GM23248 (cell line): ENCODE measurements at regions not wholly inside any gene's neighbourhood (a gene's known extent, or its start where the extent isn't known, plus 50 kb on each side); places are given as distances from the start of the nearest gene placed in this dataset.
A peak's percentile ranks its signal among the peaks of the same experiment; 100 is the strongest.

Source experiments
- DNase-seq: peaks from one replicate; pipeline ENCODE4 v3.0.0-alpha.2; 2015
- H2AFZ ChIP-seq: fragments of 200-600 bp; sonication (generic); 2 replicates; pipeline ENCODE4 v1.6.1; 2016; ENCODE audit warnings: antibody characterized with exemption
- H3F3A ChIP-seq: fragments of 200-600 bp; sonication (generic); 2 replicates; pipeline ENCODE4 v1.6.1; 2016; ENCODE audit warnings: mild to moderate bottlenecking, antibody characterized with exemption, mixed run types; ENCODE audit not compliant: insufficient read depth
- H3K27ac ChIP-seq: fragments of 200-600 bp; sonication (generic); 2 replicates; pipeline ENCODE4 v1.5.1; 2016; ENCODE audit warnings: mild to moderate bottlenecking
- H3K27me3 ChIP-seq: fragments of 200-600 bp; sonication (generic); replicated peaks from 2 replicates; pipeline ENCODE4 v1.6.1; 2016; ENCODE audit warnings: mild to moderate bottlenecking; ENCODE audit not compliant: insufficient read depth
- H3K36me3 ChIP-seq: fragments of 200-600 bp; sonication (generic); 2 replicates; pipeline ENCODE4 v1.6.1; 2016; ENCODE audit warnings: low read depth, mild to moderate bottlenecking
- H3K4me1 ChIP-seq: fragments of 200-600 bp; sonication (generic); 2 replicates; pipeline ENCODE4 v1.6.1; 2016; ENCODE audit warnings: mild to moderate bottlenecking; ENCODE audit not compliant: insufficient read depth
- H3K4me2 ChIP-seq: fragments of 200-600 bp; sonication (generic); one replicate; pipeline ENCODE4 v1.6.1; 2016; ENCODE audit warnings: mild to moderate bottlenecking; ENCODE audit not compliant: unreplicated experiment
- H3K4me3 ChIP-seq: fragments of 200-600 bp; sonication (generic); 2 replicates; pipeline ENCODE4 v1.5.1; 2016; ENCODE audit warnings: mild to moderate bottlenecking
- H3K79me2 ChIP-seq: fragments of 200-600 bp; sonication (generic); 2 replicates; pipeline ENCODE4 v1.6.1; 2016; ENCODE audit warnings: mild to moderate bottlenecking; ENCODE audit not compliant: insufficient read depth
- H3K9ac ChIP-seq: fragments of 200-600 bp; sonication (generic); 2 replicates; pipeline ENCODE4 v1.6.1; 2016; ENCODE audit warnings: mild to moderate bottlenecking
- H3K9me2 ChIP-seq: fragments of 200-600 bp; sonication (generic); 2 replicates; pipeline ENCODE4 v1.6.1; 2016; ENCODE audit warnings: mixed run types, mild to moderate bottlenecking, moderate library complexity; ENCODE audit not compliant: insufficient read depth
- H3K9me3 ChIP-seq: fragments of 200-600 bp; sonication (generic); one replicate; pipeline ENCODE4 v1.6.1; 2017; ENCODE audit warnings: low read depth
- H4K20me1 ChIP-seq: fragments of 200-600 bp; sonication (generic); 2 replicates; pipeline ENCODE4 v1.6.0; 2016; ENCODE audit not compliant: insufficient read depth
- EZH2 ChIP-seq: fragments of 200-600 bp; sonication (generic); IDR thresholded peaks from 2 replicates; pipeline ENCODE4 v1.6.1; 2018; ENCODE audit warnings: antibody characterized with exemption, mild to moderate bottlenecking; ENCODE audit not compliant: insufficient read depth, poor library complexity, severe bottlenecking
- EZH2phosphoT487 ChIP-seq: fragments of 200-600 bp; sonication (generic); IDR thresholded peaks from 2 replicates; pipeline ENCODE4 v1.6.1; 2018; ENCODE audit warnings: antibody characterized with exemption, moderate library complexity, mild to moderate bottlenecking, low read depth; ENCODE audit not compliant: insufficient read depth
- WGBS, 2 experiments: methylation state at CpG; one replicate each; pipeline ENCODE4 v1.1.6; 2015 to 2017; ENCODE audit warnings: low lambda C conversion rate in 2 of 2, low coverage in 1 of 2; ENCODE audit errors: missing lambda C conversion rate in 2 of 2; 5-methylcytosine and 5-hydroxymethylcytosine counted together
- in situ Hi-C: fragments of 300-500 bp; cut with MboI; formaldehyde crosslinking; loops from 2 replicates; pipeline ENCODE4 v1.15.0; 2020

GRCh38 chr13:90315061-90315460, 1032.4 kb upstream of the MIR17HG start:
- DNase-seq, result no peak
- H3K79me2 ChIP-seq, result no peaks in the 10 kb centered on the region
- H3F3A ChIP-seq, result no peaks in the 10 kb centered on the region
- in situ Hi-C loops, result no loop called here
- H3K27ac ChIP-seq, result no peak overlapping the region
- no peaks in the 10 kb centered on the region for H3K36me3 ChIP-seq
- no peak overlapping the region for H3K4me2 ChIP-seq
- H3K9me3 ChIP-seq, result no peaks in the 10 kb centered on the region
- WGBS, 2 experiments, result 63 to 82% methylated on average over 2 of the region's 2 CpGs
- no peak for TF ChIP-seq EZH2
- no peak for TF ChIP-seq EZH2phosphoT487
- H3K9ac ChIP-seq, result no peak overlapping the region
- H3K4me1 ChIP-seq, result no peaks in the 10 kb centered on the region
- H3K9me2 ChIP-seq, result no peaks in the 10 kb centered on the region; the same call in 1 of the 2 replicates
- H3K4me3 ChIP-seq, result no peak overlapping the region
- no peaks in the 10 kb centered on the region for H3K27me3 ChIP-seq
- no peaks in the 10 kb centered on the region for H4K20me1 ChIP-seq
- H2AFZ ChIP-seq, result no peak overlapping the region

DNA sequence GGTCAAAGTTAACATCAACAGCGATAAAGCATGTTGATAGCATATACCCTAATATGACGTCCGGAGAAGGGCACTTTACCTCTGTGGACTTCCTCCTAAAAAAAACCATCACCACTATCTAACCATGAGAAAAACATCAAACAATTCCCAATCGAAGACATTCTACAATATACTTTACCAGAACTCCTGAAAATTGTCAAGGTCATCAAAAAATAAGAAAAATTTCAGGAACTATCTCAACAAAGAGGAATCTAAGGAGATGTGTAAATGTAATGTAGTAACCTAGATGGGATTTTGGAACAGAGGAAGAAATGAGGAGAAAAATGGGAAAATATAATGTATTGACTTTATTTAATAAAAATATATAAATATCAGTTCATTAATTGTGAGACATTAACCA, 1026.8 kb upstream of the MIR17HG start:
- Histone ChIP-seq H3K9me2 (no peaks in the 10 kb centered on the region), H3K4me1 (no peaks in the 10 kb centered on the region), H3F3A (no peaks in the 10 kb centered on the region), H3K9me3 (no peaks in the 10 kb centered on the region), H3K27ac (no peak overlapping the region), H3K4me2 (no peak overlapping the region), H3K36me3 (no peaks in the 10 kb centered on the region), H3K79me2 (no peaks in the 10 kb centered on the region), H3K9ac (no peak overlapping the region), H4K20me1 (no peaks in the 10 kb centered on the region), H2AFZ (no peak overlapping the region), H3K4me3 (no peak overlapping the region), H3K27me3 (no peaks in the 10 kb centered on the region)
- in situ Hi-C loops, result no loop called here
- DNase-seq, result no peak
- 79 to 81% methylated on average over 4 of the region's 4 CpGs for WGBS, 2 experiments
- TF ChIP-seq EZH2phosphoT487, result no peak
- TF ChIP-seq EZH2, result no peak

DNA sequence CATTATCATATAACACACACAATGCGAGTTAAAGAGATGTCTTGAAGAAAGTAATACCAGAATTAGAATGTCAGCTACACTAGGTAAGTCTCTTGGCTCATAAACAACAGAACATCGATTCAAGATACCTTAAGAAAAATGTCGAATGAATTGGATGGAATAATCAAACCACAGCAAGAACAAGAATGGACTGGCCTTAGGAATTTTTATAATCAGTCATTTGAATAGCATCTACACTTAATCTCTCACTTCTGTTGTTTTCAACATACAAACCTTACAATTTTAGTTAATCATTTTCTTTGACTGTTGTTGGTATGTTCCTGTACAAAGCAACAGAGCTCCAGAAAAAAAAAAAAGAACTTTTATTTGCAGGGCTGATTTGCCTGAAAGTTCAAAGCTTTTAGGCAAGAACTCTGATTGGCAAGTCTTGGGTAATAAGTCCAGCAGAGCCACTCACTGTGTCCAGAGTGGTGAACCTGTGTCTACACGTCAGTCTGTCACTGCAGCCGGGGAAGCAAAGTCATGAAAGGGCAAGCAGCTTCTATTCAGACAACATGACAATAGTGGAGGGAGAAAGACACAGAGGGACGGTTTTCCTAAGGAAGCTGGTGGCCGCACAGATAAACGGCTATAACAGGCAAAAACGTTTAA, 1026.1 kb upstream of the MIR17HG start:
- H3K27ac ChIP-seq, result no peak overlapping the region
- no peaks in the 10 kb centered on the region for H3K36me3 ChIP-seq
- WGBS, 2 experiments, result 84 to 87% methylated on average over 9 of the region's 9 CpGs
- H3K79me2 ChIP-seq, result no peaks in the 10 kb centered on the region
- no peaks in the 10 kb centered on the region for H3K27me3 ChIP-seq
- H3K4me1 ChIP-seq, result no peaks in the 10 kb centered on the region
- no peak overlapping the region for H2AFZ ChIP-seq
- no peaks in the 10 kb centered on the region for H3F3A ChIP-seq
- in situ Hi-C loops, result no loop called here
- no peaks in the 10 kb centered on the region for H4K20me1 ChIP-seq
- H3K4me2 ChIP-seq, result no peak overlapping the region
- no peaks in the 10 kb centered on the region for H3K9me2 ChIP-seq
- no peak overlapping the region for H3K4me3 ChIP-seq
- no peak overlapping the region for H3K9ac ChIP-seq
- no peak for TF ChIP-seq EZH2
- no peak for DNase-seq
- H3K9me3 ChIP-seq, result no peaks in the 10 kb centered on the region

DNA sequence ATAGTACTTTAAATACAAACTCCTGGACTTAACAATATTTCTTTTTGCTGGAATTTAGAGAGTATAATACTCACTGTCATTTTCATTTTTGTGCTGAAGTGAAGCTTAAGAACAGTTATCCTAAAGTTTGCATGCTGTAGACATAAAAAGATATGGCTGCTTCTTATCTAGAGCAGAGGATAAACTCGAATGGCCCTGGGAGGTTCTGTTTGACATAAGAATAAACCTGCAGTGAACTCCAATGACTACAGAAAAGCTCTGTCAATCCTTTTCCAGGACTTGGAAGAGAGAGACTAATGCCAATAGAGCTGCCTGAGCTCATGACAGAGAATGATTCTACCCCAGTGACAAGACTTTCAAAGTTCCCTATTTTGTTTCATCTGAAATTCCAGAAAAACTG, 1017.8 kb upstream of the MIR17HG start:
- in situ Hi-C loops, result no loop called here
- Histone ChIP-seq H4K20me1 (no peaks in the 10 kb centered on the region), H3K4me1 (no peaks in the 10 kb centered on the region), H3K9me3 (no peaks in the 10 kb centered on the region), H3K36me3 (no peaks in the 10 kb centered on the region), H3K9ac (no peak overlapping the region), H3F3A (no peaks in the 10 kb centered on the region), H3K27ac (no peak overlapping the region), H3K4me3 (no peak overlapping the region), H2AFZ (peak overlapping the region; percentile 44), H3K27me3 (no peaks in the 10 kb centered on the region), H3K9me2 (no peaks in the 10 kb centered on the region), H3K4me2 (no peak overlapping the region), H3K79me2 (no peaks in the 10 kb centered on the region)
- no peak for DNase-seq
- TF ChIP-seq EZH2 (no peak), EZH2phosphoT487 (no peak)
- WGBS, 2 experiments, result 13 to 17% methylated on average over 1 of the region's 1 CpG

DNA sequence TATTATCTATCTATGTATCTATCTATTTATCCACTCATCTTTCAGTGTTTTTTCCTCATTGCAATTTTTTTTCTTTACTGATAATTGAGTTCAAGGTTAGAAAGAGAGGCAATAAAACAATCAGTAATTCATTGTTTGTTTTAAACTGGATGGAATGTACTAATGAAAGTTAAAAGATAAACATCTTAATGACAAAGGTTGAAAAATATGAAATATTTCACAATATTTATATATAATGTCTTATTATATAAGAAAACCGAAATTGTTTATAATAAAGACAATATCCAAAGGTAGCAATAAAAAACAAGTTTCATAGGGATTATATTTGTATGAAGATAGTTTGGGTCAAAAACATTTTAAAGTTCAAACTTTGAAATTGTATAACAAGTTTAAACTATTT, 1015.5 kb upstream of the MIR17HG start:
- H3K36me3 ChIP-seq, result no peaks in the 10 kb centered on the region
- no peak overlapping the region for H2AFZ ChIP-seq
- no peak for DNase-seq
- 77 to 89% methylated on average over 1 of the region's 1 CpG for WGBS, 2 experiments
- in situ Hi-C loops, result no loop called here
- H3K9ac ChIP-seq, result no peak overlapping the region
- no peaks in the 10 kb centered on the region for H3K4me1 ChIP-seq
- H3K27ac ChIP-seq, result no peak overlapping the region
- no peak overlapping the region for H3K4me3 ChIP-seq
- H3K4me2 ChIP-seq, result no peak overlapping the region
- H3K27me3 ChIP-seq, result no peaks in the 10 kb centered on the region
- no peaks in the 10 kb centered on the region for H3F3A ChIP-seq
- no peak for TF ChIP-seq EZH2
- no peak for TF ChIP-seq EZH2phosphoT487
- H4K20me1 ChIP-seq, result no peaks in the 10 kb centered on the region
- H3K79me2 ChIP-seq, result no peaks in the 10 kb centered on the region
- no peaks in the 10 kb centered on the region for H3K9me2 ChIP-seq
- no peaks in the 10 kb centered on the region for H3K9me3 ChIP-seq
